GM21529 (cell line): ENCODE measurements at regions not wholly inside any gene's neighbourhood (a gene's known extent, or its start where the extent isn't known, plus 50 kb on each side); places are given as distances from the start of the nearest gene placed in this dataset.

Experiments
- ATAC-seq: cut with Tn5 transposase; IDR thresholded peaks from one replicate; pipeline ENCODE4 v1.9.1; 2021; ENCODE audit not compliant: unreplicated experiment

DNA sequence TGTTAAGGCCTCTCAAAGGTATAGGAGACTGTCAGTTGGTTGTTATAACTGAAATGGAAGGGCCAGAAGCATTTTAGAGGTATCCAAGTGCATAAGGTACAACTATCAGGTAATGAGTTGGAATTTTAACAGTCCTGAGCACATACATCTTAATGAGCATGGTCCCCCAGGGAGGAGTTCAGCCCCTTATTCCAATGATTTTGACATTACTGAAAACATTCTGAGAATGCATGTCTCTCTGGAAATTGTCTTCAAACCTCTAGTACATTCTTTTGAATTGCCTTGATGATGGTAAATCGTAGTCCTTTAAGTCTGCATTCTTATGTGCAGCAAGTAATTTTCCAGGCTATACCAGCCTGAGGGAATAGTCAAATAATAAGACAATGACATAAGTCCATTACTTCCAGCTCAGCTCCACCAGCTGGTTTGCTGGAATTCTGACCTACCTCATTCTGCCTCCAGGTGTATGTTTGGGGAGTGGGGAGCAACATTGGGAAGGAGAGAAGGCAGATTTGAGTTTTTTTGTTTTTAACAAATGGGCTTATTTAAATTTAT, 239.2 kb downstream of the MSRB3 start:
- no peak for ATAC-seq

DNA sequence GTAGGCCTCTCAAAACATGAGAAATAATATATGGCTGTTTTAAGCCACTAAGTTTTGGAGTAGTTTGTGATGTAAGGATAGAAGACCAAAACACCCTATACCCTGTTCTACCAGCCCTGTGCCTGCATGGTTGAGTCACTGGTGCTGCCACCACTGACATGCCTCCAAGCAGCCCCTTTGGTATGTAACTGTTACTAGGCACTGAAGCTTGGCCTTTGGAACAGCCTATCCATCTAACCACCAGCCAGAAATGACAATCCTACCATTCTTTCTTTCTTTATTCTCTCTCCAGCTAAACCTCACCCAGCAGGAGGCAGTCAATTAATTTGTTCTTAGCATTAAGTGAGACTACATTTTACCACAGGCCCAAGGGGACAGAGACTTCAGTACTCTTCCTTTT, 240.3 kb downstream of the MSRB3 start:
- no peak for ATAC-seq

DNA sequence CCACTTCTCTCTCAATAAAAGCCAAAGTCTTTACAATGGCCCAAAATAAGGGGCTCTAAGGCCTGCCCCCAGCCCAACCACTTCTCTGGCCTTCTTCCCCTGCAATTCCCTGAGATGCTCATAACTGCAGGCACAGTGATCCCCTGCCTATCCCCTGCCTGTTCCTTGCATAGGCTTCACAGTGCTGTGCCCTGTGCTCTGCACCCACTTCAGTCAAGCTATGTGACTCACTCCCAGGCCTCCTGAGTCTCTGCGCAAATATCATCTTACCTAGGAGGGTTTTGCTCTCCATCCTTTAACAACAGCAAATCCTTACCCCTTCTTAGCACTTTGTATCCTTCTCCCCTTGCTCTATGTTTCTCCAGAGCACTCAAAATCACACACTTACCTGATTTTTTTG, 242.2 kb downstream of the MSRB3 start:
- no peak for ATAC-seq

DNA sequence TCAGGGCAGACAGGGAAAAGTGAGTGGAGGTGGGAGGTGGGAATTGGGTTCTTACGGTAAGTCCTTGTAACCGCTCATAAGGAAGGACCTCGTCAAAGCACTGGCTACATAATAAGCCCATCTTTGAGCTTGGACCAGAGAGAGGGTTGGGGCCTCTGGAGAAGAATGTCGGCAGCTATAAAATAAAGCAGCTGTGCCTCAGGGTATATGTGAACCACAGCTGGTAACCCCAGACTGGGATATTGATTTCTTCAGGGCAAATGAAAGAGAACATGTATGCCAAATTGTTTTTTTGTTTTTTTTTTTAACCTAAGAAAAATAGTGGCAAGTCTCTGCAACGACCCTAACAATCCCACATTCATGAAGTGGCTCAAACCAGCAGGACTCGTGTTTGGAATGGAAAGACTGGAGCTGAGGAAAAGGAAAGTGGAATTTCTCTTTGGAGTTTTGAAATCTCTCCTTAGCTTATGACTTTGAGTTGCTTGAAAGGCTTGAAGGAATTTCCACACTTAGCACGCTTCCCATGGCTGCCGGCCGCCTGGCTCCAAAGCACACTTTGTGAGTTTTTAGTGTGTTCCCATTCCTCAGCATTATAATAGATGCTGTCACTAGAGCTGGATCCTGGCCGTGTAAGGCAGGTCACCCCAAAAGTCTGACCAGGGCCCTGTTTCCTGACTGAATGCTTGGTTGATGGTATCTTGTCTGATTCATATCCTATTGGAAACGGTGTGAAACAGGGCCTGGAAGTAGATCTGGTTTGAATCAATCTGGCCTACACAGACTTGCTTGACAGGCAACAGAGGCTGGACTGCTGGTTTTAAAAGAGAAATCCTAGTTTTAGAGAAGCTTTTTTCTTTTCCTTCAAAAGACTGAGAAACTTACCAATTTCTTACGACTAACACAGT, 244.7 kb downstream of the MSRB3 start:
- ATAC-seq, result no peak

DNA sequence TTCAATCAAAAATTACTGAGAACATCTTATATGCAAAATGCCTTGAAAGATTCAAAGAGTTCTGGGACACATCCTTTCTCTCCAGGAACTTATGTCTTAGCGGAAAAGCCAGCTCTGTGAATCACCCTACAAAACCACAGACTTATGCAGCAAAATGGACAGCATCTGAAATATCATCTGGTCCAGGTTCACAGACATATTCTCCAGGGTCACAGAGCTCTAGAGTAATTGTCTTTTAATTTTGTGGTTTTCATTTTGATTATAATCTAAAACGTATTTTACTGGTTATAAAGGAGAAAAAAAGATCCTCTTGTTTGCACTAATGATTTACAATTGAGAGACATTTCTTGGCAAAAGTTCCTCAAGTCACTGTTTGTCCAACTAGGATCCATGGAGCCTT, 246.2 kb downstream of the MSRB3 start:
- no peak for ATAC-seq

DNA sequence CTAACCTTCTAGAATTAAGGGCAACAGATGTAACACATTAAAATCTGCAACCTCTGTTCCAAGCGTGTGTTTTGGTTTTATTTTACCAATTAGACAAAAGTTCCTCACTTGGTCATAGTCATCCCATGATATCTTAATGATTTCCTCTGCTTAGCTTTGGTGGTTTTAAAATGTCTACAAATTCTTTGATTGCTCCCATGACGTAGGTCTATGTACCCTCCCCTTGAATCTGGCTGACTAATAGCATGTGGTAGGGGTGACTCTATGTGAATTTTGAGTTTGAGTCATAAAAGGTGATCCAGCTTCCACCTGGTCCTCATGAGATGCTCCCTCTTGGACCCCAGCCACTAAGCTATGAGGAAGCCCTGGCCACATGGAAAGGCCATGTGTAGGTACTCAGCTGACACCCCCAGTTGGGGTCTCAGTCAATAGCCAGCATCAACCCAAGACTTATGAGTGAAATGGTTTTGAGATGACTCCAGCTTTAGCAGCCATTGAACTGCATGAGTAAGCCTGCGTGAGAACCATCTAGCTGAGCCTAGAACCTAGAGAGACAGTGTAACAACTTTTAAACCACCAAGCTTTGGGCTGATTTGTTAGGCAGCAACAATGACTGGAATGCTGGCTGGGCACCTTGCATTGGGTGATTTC, 247.1 kb downstream of the MSRB3 start:
- ATAC-seq, result no peak

DNA sequence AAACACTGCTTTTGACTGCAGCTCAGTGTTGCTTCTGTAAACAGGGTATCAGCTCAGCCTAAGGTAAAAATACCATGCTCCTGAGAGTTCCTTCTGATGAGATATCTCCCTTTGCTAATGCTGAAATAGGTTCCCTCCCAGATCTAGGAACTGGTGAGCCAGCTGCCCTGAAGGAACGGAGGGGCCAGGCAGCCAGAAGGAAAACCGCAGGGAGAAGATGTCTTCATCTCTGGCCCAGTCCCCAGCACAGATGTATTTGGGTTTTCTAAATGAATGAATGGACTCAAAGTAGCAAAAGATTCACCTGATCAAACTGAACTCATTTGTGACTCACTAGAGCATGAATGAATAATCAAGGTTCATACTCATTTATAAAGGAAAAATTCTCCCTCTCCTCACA, 247.8 kb downstream of the MSRB3 start:
- no peak for ATAC-seq

DNA sequence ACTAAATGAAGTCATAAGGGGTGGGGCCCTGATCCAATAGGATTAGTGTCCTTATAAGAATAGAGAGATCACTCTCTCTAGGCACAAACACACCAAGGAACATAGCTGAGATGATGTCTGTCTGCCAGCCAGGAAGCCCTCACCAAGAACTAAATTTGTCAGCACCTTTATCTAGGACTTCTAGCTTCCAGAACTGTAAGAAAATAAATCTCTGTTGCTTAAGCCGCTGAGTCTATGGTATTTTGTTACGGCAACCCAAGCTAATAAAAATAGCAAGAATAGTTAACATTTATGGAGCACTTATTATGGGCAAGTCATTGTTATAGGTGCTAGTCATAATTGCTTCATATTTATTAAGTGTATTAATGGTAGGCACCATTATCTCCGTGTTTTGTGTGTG, 249.6 kb downstream of the MSRB3 start:
- ATAC-seq, result no peak

DNA sequence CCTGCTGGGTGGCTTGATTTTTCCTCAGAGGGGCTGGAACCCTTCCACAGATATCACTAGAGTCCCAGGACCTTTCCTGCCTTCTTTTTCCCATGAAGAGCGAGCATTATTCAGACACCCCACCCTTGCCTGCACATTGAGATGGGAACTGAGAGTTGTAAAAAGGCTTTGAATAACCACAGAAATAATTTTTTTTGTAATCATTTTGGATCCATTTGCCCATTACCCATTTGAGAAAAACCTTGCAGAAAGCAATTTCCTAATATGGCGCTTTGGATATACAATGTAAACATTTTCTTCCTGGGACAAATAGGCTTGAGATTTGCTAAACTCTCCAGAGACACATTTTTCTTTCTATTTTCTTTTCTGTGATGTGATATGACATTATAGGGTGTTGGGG, 250.6 kb downstream of the MSRB3 start:
- ATAC-seq, result no peak

DNA sequence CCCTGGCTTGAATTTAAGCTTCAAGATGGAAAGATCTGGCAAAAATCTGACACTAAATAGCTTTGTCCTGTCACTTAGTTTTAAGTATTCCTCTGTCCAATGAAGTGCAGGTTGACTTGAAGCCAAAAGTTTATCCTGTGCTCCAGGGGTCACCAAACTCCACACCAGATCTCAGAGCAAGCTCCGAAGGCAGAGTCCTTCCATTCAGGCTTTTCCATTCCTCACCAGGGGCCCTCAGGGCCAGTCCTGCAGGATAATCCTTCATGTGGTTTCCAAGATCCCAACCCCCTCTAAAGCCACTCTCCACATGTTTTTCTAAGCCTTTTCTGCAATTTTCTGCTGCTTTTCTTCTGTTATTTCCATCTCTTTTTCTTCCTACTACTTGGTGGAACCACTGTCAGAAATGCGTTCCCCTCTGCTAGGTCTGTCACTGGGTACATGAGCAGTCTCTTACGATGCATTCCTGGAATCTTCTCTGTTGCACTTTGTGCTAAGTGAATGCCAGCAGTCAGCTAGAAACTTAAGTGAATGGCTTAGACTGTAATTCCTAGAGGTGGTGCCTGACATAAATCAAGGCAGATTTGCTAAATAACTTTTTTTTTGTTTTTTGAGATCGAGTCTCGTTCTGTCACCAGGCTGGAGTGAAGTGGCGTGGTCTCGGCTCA, 251.4 kb downstream of the MSRB3 start:
- no peak for ATAC-seq

DNA sequence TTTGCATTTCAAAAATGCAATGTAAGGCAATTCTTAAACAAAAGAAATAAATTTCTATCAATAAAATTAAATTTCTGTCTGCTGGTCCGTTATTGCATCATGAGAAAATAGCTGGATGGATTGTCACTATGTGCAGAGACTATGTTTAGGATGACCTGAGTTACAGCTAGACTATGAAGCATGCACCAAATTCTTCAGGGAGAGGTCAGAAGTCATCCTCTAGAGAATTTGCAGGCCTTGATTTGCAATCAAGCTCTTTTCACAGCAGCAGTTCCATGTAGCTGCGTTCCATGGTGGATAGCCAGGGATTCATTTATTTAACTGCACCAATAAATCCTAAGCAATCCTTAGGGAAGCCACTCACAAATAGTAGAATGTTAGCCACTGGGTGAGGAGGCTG, 253.7 kb downstream of the MSRB3 start:
- no peak for ATAC-seq

DNA sequence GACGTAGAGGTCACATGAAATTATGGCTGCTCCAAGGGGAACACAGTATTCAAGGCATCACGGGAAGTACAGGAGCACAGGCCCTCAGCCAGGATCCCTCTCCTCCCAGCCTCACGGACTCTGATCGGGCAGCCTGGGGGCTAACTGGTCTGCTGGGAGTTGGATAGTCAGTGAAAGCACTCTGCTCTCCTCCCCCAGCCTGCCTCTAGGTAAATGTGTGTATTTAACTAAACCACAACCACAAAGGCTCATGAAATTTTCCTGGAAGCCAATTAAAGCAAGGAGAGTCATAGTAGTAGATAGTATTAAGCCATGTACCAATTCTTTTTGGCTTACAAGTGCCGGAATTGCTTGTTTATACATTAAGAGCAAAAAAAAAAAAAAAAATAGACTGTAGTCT, 254.3 kb downstream of the MSRB3 start:
- ATAC-seq, result no peak

DNA sequence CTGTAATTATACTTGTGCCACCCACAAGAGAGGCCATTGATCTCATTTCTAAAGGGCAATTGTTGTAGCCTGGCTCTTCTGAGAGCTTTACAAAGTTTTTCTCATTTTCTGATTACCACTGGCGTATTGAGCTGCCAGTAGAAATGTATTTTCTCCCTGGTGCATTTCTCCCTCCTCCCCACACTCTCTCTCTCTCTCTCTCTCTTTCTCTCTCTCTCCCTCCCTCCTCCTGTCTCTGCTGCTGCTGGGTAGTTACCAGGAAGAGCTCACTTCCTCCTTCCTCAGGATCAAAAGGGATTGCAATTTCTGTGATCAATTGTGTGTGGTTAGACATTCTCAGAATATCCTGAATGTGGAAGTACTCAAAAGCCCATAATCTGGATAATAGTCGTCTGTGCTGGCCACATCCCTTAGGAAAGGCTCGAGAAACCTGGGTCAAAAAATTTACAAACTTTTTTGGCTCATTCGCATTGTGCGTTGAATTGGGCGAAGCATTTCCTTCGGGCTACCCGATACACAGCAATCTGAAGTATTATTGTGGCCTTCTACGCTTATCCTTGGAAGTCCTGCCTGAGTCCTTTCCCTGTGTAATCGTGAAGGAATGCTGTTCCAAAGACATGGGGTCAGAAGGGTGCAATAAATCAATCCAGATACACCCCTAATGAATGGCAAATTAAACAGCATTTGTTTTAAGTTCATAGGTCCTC, 254.8 kb downstream of the MSRB3 start:
- no peak for ATAC-seq

DNA sequence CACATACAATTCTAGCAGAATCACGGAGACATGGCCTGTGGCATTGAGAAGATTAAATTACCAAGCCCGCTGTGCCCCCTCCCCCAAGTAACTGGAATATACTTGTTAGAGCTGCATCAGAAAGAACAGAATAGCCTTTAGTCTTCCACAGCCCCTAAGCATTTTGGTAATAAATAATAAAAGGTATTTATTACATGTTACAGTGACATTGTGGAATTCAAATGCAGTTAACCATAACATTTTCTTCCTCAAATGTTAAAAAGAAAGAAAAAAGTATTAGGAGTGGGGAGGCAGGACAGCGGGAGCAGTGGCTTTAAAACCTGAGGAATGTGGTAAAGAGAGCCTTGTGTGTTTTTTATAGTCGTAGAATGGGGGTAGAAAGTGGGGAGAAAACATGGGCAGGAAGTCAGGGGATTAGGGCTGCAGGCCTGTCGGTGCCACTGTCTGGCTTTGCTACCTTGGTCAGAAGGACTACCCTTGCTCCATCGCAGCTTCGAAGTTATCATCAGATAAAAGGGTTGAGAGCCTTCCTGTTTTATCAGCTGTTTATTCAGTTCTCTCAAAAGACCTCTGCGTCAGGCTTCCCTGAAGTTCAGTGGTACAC, 255.9 kb downstream of the MSRB3 start:
- ATAC-seq, result no peak

DNA sequence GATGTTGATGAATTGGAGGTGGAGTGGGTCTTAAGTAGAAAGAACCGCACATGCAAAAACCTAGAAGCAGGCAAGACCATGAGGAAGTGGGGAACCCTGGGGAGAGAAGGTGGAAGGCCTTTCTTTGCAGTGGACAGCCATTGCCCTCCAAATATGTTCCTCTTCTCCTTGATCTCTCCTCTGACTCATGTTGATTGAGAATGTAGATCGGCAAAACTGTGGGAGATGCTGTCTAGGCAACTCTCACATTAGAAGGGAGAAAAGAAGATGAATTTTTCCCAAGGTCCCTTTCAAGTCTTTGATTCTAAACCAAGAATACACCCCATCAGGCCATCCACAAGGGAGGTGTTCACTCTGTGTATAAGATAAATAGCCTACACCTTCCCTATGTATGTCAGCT, 257.5 kb downstream of the MSRB3 start:
- no peak for ATAC-seq

DNA sequence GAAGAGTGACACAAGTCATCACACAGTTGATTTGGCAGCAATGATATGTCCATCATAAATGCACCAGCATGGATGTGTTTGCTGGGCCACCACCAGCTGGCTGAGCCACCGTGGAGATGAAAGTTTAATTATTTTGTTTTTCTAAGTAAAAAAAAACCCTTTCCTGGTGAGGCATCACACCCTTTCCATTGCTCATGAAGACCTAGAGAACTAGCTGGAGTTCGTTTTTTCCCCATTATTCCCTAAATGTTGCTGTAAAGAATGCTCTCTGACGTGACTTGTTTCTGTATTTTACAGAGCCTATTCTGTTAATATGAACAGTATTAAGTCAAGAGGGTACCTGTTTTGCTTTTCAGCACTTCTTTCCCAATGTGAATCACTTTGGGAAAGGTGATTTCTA, 257.9 kb downstream of the MSRB3 start:
- ATAC-seq, result no peak

DNA sequence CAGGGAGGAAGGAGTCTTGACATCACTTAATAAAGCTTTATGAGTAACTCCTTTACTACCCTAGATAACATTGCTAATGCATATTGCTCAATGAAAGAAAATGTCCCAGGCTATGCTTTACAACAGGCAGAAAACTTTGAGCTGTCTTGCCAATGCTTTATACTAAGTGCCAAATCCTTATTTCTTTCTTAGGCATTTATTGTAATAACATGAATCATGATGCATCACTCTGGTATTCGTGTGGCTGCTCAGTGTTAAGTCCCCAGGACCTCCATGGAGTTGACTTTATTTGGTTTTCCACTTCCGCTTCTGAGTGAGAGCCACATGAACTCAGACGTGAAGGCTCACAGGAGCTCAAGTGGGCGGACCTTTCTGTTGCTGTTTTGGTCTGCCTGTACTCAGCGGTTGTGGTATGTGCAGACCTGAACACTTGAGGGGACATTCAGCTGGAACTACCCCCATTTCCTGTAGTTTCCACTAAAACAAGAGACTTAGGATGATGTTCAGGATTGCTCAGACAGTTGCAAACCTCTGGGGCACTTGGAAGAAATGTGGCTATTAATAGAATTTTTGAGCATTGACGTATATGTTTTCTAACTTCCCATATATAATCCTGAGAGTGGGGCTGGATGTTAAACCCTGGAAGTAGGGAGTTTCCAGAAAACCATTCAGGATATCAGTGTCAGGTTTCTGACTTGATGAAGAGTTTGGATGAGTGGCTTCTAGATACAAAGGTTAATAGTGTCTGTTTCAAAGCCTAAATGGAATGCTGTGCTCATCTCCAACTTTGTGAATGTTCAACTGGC, 258.6 kb downstream of the MSRB3 start:
- ATAC-seq, result no peak

DNA sequence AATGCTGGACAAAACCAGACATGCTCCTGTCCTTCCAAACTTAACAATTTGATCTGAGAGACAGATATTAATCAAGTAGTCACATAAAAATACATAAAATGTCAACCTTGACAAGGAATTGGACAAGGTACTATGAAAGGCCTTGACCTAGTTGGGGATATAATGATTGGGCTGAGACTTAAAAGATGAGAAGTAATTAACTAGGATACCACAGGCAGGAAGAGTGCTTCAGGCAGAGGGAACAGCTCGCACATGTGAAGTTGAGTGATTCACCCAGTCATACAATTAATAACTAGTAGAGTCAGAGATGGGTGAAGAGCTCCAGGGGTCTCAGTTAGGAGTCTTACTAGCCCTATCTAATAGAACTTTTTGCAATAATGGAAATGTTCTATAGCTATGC, 259.5 kb downstream of the MSRB3 start:
- ATAC-seq, result no peak

DNA sequence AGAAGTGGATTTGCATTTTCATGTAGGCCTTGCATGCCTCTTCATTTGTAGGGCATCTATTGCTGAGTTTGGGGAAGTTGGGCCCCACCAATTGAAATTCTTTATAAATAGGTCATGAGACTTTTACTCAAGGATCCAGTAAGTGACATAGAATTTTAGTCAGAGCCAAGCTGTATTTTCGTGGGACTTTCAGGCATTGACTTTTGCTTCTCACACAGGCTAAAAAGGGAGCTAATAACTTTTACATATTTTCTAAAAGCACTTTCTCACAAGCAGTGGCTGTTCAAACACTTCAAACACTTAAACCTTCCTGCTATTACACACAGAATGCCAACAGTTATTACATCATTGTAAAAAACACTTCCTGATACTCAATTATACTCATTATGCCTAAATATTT, 260.5 kb downstream of the MSRB3 start:
- ATAC-seq, result no peak

DNA sequence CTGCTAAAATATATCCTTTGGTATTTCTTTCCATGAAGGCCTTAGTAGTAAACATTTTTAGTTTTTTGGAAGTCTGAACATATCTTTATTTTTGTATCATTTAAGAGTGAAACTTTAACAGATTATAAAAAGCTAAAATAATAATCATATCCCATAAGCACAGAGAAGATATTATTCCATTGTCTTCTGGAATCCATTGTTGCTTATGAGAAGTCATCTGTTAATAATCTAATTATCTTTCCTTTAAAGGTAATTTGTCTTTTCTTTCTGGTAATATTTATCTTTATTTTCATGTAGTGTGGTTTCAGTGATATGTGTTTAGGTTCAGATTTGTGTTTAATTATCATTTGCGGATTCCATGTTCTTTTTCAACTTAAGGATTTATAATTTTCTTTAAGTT, 261.7 kb downstream of the MSRB3 start:
- ATAC-seq, result no peak
